SU-DHL-6 (cell line): ENCODE measurements at regions not wholly inside any gene's neighbourhood (a gene's known extent, or its start where the extent isn't known, plus 50 kb on each side); places are given as distances from the start of the nearest gene placed in this dataset.

Experiments used
- CTCF ChIP-seq: fragments of 200-600 bp; sonication (generic); IDR thresholded peaks from one replicate; pipeline ENCODE4 v1.5.1; 2017; ENCODE audit warnings: antibody characterized with exemption, mild to moderate bottlenecking, low read length, moderate library complexity; ENCODE audit not compliant: insufficient read depth, poor library complexity, severe bottlenecking
- EZH2phosphoT487 ChIP-seq: fragments of 200-600 bp; sonication (generic), shearing (Covaris generic); conservative IDR thresholded peaks from 2 replicates; pipeline ENCODE4 v1.6.1; 2018; ENCODE audit warnings: mild to moderate bottlenecking, antibody characterized with exemption, low read length, moderate library complexity, mixed read lengths

DNA sequence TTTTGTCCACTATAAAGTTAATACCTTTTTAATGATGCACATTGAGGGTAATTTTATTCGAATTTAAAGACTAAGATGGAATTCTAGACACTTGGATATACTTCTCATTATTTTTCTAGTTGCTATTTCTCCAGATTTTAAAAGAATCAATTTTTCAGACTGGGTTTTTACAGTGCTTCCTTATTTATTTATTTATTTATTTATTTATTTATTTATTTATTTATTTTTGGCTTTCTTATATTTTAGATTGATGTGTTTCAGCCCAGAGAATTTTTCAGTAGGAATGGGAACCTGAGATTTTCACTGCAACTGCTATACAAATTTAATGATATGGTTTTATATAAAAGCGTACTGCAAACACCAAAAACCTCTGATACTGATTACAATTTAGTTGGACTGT is 448.7 kb downstream of the ZPLD1 start:
- no peak for TF ChIP-seq CTCF
- TF ChIP-seq EZH2phosphoT487 = no peak
